Neural cell (in vitro differentiated cells): ENCODE measurements at regions not wholly inside any gene's neighbourhood (a gene's known extent, or its start where the extent isn't known, plus 50 kb on each side); places are given as distances from the start of the nearest gene placed in this dataset.
"Not testable (repeated sequence)": the region's sequence is repeated elsewhere in the genome, so short reads cannot be mapped to it uniquely, and the experiment has no call there.

Experiments
- H2AFZ ChIP-seq: fragments of 200-600, 300-800 bp; sonication (generic), shearing (Covaris generic); 2 replicates; pipeline ENCODE4 v1.6.0; 2014; ENCODE audit warnings: low read depth, mild to moderate bottlenecking, antibody characterized with exemption, low read length, moderate library complexity
- H3F3A ChIP-seq: fragments of 200-600 bp; shearing (Covaris generic); 2 replicates; pipeline ENCODE4 v1.6.1; 2016; ENCODE audit warnings: mild to moderate bottlenecking, moderate library complexity, mixed read lengths, antibody characterized with exemption, low read length; ENCODE audit not compliant: insufficient read depth, poor library complexity, severe bottlenecking
- H3K27ac ChIP-seq: fragments of 200-600, 300-800 bp; sonication (generic), shearing (Covaris generic); 2 replicates; pipeline ENCODE4 v1.5.1; 2014; ENCODE audit warnings: mild to moderate bottlenecking, low read length, moderate library complexity
- H3K27me3 ChIP-seq: fragments of 300-800, 200-600 bp; sonication (generic), shearing (Covaris generic); 2 replicates; pipeline ENCODE4 v1.6.0; 2014; ENCODE audit warnings: mild to moderate bottlenecking, low read depth, low read length, moderate library complexity; ENCODE audit not compliant: insufficient read depth
- H3K36me3 ChIP-seq: fragments of 300-800, 200-600 bp; sonication (generic), shearing (Covaris generic); 2 replicates; pipeline ENCODE4 v1.5.1; 2014; ENCODE audit warnings: mild to moderate bottlenecking, antibody characterized with exemption, low read length, moderate library complexity; ENCODE audit not compliant: insufficient read depth
- H3K4me2 ChIP-seq: fragments of 300-800, 200-600 bp; sonication (generic), shearing (Covaris generic); 2 replicates; pipeline ENCODE4 v1.6.0; 2014; ENCODE audit warnings: mild to moderate bottlenecking, low read length
- H3K4me3 ChIP-seq: fragments of 300-800, 200-600 bp; sonication (generic), shearing (Covaris generic); 2 replicates; pipeline ENCODE4 v1.5.1; 2014; ENCODE audit warnings: mild to moderate bottlenecking, low read length, moderate library complexity
- H3K79me2 ChIP-seq: fragments of 200-600 bp; shearing (Covaris generic); replicated peaks from 2 replicates; pipeline ENCODE4 v1.6.0; 2014; ENCODE audit warnings: mild to moderate bottlenecking, low read length, moderate library complexity; ENCODE audit not compliant: insufficient read depth
- H3K9ac ChIP-seq: fragments of 300-800, 200-600 bp; sonication (generic), shearing (Covaris generic); 2 replicates; pipeline ENCODE4 v1.6.1; 2016; ENCODE audit warnings: mild to moderate bottlenecking, low read length, mixed read lengths
- H3K9me2 ChIP-seq: fragments of 200-600 bp; shearing (Covaris generic); 2 replicates; pipeline ENCODE4 v1.6.1; 2016; ENCODE audit warnings: mild to moderate bottlenecking, low read length, mixed read lengths; ENCODE audit not compliant: insufficient read depth
- H3K9me3 ChIP-seq: fragments of 200-600, 300-800 bp; sonication (generic), shearing (Covaris generic); 2 replicates; pipeline ENCODE4 v1.6.1; 2016; ENCODE audit warnings: mild to moderate bottlenecking, mixed run types, low read length, moderate library complexity, mixed read lengths
- H4K20me1 ChIP-seq: fragments of 200-600 bp; shearing (Covaris generic); 2 replicates; pipeline ENCODE4 v1.6.1; 2016; ENCODE audit warnings: mild to moderate bottlenecking, mixed run types; ENCODE audit not compliant: insufficient read depth
- CTCF ChIP-seq: fragments of 450-650 bp; IDR thresholded peaks from 2 replicates; pipeline ENCODE4 v1.5.1; 2014; ENCODE audit warnings: antibody characterized with exemption, mild to moderate bottlenecking, moderate library complexity; ENCODE audit not compliant: poor library complexity, severe bottlenecking
- EP300 ChIP-seq: fragments of 450-650 bp; conservative IDR thresholded peaks from 2 replicates; pipeline ENCODE4 v1.6.1; 2014; ENCODE audit warnings: antibody characterized with exemption, mild to moderate bottlenecking, moderate library complexity; ENCODE audit not compliant: poor library complexity, severe bottlenecking
- EZH2 ChIP-seq: fragments of 200-600, 300-800 bp; shearing (Covaris generic), sonication (generic); IDR thresholded peaks from 2 replicates; pipeline ENCODE4 v1.6.1; 2014; ENCODE audit warnings: antibody characterized with exemption, low read length, borderline replicate concordance, mild to moderate bottlenecking; ENCODE audit not compliant: insufficient read depth, poor library complexity, severe bottlenecking
- MXI1 ChIP-seq: fragments of 450-650 bp; conservative IDR thresholded peaks from 2 replicates; pipeline ENCODE4 v1.6.1; 2014; ENCODE audit warnings: antibody characterized with exemption, mild to moderate bottlenecking; ENCODE audit not compliant: poor library complexity, severe bottlenecking
- POLR2AphosphoS5 ChIP-seq: IDR thresholded peaks from 2 replicates; pipeline ENCODE4 v1.6.1; 2012
- RAD21 ChIP-seq: fragments of 450-650 bp; conservative IDR thresholded peaks from 2 replicates; pipeline ENCODE4 v1.6.1; 2014; ENCODE audit warnings: antibody characterized with exemption, mild to moderate bottlenecking, moderate library complexity
- REST ChIP-seq: IDR thresholded peaks from 2 replicates; pipeline ENCODE4 v1.6.1; 2012; ENCODE audit warnings: borderline replicate concordance
- SMC3 ChIP-seq: fragments of 450-650 bp; conservative IDR thresholded peaks from 2 replicates; pipeline ENCODE4 v1.6.1; 2014; ENCODE audit warnings: antibody characterized with exemption, mild to moderate bottlenecking, moderate library complexity; ENCODE audit not compliant: poor library complexity
- TAF1 ChIP-seq: IDR thresholded peaks from 2 replicates; pipeline ENCODE4 v1.6.1; 2012; ENCODE audit warnings: low read depth

- not testable (repeated sequence) for H3K9ac ChIP-seq, H4K20me1 ChIP-seq, H3K4me3 ChIP-seq, H3K4me2 ChIP-seq, H3F3A ChIP-seq, H3K9me2 ChIP-seq, H3K27me3 ChIP-seq, H3K27ac ChIP-seq, H3K9me3 ChIP-seq, H3K79me2 ChIP-seq, H2AFZ ChIP-seq, H3K36me3 ChIP-seq
Observed at GRCh38 chr6:97382071-97382470, 99.1 kb upstream of the MMS22L start.

GRCh38 chr6:97392735-97393134, 109.7 kb upstream of the MMS22L start:
- Histone ChIP-seq H3K27ac (no peak overlapping the region), H3K9me2 (no peaks in the 10 kb centered on the region), H3K27me3 (no peaks in the 10 kb centered on the region), H4K20me1 (no peaks in the 10 kb centered on the region), H3F3A (no peaks in the 10 kb centered on the region), H2AFZ (no peak overlapping the region), H3K79me2 (no peaks in the 10 kb centered on the region), H3K4me2 (no peak overlapping the region), H3K36me3 (no peaks in the 10 kb centered on the region), H3K9ac (no peak overlapping the region), H3K4me3 (no peak overlapping the region), H3K9me3 (no peaks in the 10 kb centered on the region)
- TF ChIP-seq REST (no peak), MXI1 (no peak), TAF1 (no peak), EP300 (no peak), SMC3 (no peak), RAD21 (no peak), POLR2AphosphoS5 (no peak), EZH2 (no peak), CTCF (no peak)

GRCh38 chr6:97394160-97394748, 111.2 kb upstream of the MMS22L start:
- Histone ChIP-seq H4K20me1 (no peaks in the 10 kb centered on the region), H3K79me2 (no peaks in the 10 kb centered on the region), H3K4me3 (no peak overlapping the region), H3F3A (no peaks in the 10 kb centered on the region), H3K9me3 (no peaks in the 10 kb centered on the region), H3K27me3 (no peaks in the 10 kb centered on the region), H3K36me3 (no peaks in the 10 kb centered on the region), H3K9ac (no peak overlapping the region), H3K9me2 (no peaks in the 10 kb centered on the region), H2AFZ (no peak overlapping the region), H3K4me2 (no peak overlapping the region), H3K27ac (no peak overlapping the region)
- TF ChIP-seq MXI1, result no peak
- TF ChIP-seq POLR2AphosphoS5, result no peak
- peak; percentile 77 for TF ChIP-seq RAD21
- TF ChIP-seq TAF1, result no peak
- TF ChIP-seq SMC3, result peak; percentile 79
- peak; percentile 76 for TF ChIP-seq CTCF
